ENCODE measurements at regions not wholly inside any gene's neighbourhood (a gene's known extent, or its start where the extent isn't known, plus 50 kb on each side); places are given as distances from the start of the nearest gene placed in this dataset.

DNA sequence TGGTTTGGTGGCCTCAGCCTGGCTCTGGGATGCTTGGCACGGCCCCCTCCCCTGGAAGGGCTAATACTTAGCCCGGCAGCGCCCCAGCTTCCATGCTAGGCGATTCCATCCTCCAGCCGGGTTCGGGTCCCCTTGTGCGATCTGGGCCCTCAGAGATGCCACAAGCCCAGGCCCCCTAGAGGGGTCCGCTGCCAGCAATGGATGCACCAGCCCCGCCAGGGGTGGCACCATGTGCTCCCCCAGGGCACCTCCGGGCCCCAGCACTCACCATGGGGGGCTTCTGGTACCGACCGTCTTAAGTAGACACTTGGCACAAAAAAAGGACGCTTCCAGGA is 125.7 kb upstream of the KCTD7 start:
- TF ChIP-seq CTCF (IDR thresholded peaks at IDR 0.05) (no peak), POLR2AphosphoS5 (IDR thresholded peaks at IDR 0.05) (no peak), POLR2A (IDR thresholded peaks at IDR 0.05) (no peak)
